WERI-Rb-1 (cell line): ENCODE measurements at regions not wholly inside any gene's neighbourhood (a gene's known extent, or its start where the extent isn't known, plus 50 kb on each side); places are given as distances from the start of the nearest gene placed in this dataset.

Source experiments
- DNase-seq: peaks from one replicate; pipeline ENCODE4 v3.0.0-alpha.2; 2020
- H3K27ac ChIP-seq: fragments of 250-450 bp; sonication (Bioruptor Pico); 2 replicates; pipeline ENCODE4 v1.5.1; 2020; ENCODE audit warnings: mild to moderate bottlenecking, moderate library complexity
- H3K27me3 ChIP-seq: fragments of 250-450 bp; sonication (Bioruptor Pico); 2 replicates; pipeline ENCODE4 v1.5.1; 2021; ENCODE audit warnings: mild to moderate bottlenecking, low read depth, moderate library complexity; ENCODE audit not compliant: insufficient read depth, severe bottlenecking
- H3K36me3 ChIP-seq: fragments of 250-450 bp; sonication (Bioruptor Pico); 2 replicates; pipeline ENCODE4 v1.5.1; 2020; ENCODE audit warnings: mild to moderate bottlenecking, moderate library complexity
- H3K4me3 ChIP-seq: 2 replicates; pipeline ENCODE4 v1.5.1; 2011; ENCODE audit warnings: low read depth, mild to moderate bottlenecking, control low read depth, low read length
- H3K9me3 ChIP-seq: fragments of 250-450 bp; sonication (Bioruptor Pico); 2 replicates; pipeline ENCODE4 v1.5.1; 2021; ENCODE audit warnings: mild to moderate bottlenecking, moderate library complexity; ENCODE audit not compliant: severe bottlenecking
- CTCF ChIP-seq: IDR thresholded peaks from 2 replicates; pipeline ENCODE4 v1.5.1; 2011; ENCODE audit warnings: low read depth, mild to moderate bottlenecking, control low read depth, inconsistent platforms, low read length

- no peak for DNase-seq
- Histone ChIP-seq H3K27me3 (peaks cover 40% of the 10 kb centered on the region), H3K36me3 (no peaks in the 10 kb centered on the region), H3K27ac (no peak overlapping the region), H3K9me3 (peaks cover 10% of the 10 kb centered on the region), H3K4me3 (no peak overlapping the region)
- no peak for TF ChIP-seq CTCF
These were observed 150.5 kb upstream of the ST8SIA2 start for GRCh38 chr15:92243227-92243626.

GRCh38 chr15:92244703-92245102 lies 149.0 kb upstream of the ST8SIA2 start:
- Histone ChIP-seq H3K9me3 (no peaks in the 10 kb centered on the region), H3K4me3 (no peak overlapping the region), H3K36me3 (no peaks in the 10 kb centered on the region), H3K27ac (no peak overlapping the region), H3K27me3 (peaks cover 40% of the 10 kb centered on the region)
- DNase-seq: peak; percentile 11
- TF ChIP-seq CTCF: 0 out of 2 replicates have a peak, but pooled peaks have one; percentile 25

GRCh38 chr15:92247649-92248242 lies 145.9 kb upstream of the ST8SIA2 start:
- peaks cover 31% of the 10 kb centered on the region for H3K27me3 ChIP-seq
- no peak for DNase-seq
- H3K4me3 ChIP-seq: no peak overlapping the region
- H3K9me3 ChIP-seq: no peaks in the 10 kb centered on the region
- no peak overlapping the region for H3K27ac ChIP-seq
- no peaks in the 10 kb centered on the region for H3K36me3 ChIP-seq
- TF ChIP-seq CTCF: no peak

- Histone ChIP-seq H3K27ac (no peak overlapping the region), H3K36me3 (no peaks in the 10 kb centered on the region), H3K27me3 (no peaks in the 10 kb centered on the region), H3K4me3 (no peak overlapping the region), H3K9me3 (no peaks in the 10 kb centered on the region)
- TF ChIP-seq CTCF: no peak
- no peak for DNase-seq
These were observed 126.6 kb upstream of the ST8SIA2 start for GRCh38 chr15:92266796-92267685.

GRCh38 chr15:92268900-92269299 lies 124.8 kb upstream of the ST8SIA2 start:
- H3K9me3 ChIP-seq: no peaks in the 10 kb centered on the region
- no peak overlapping the region for H3K4me3 ChIP-seq
- DNase-seq: peak; percentile 7
- no peaks in the 10 kb centered on the region for H3K27me3 ChIP-seq
- H3K36me3 ChIP-seq: no peaks in the 10 kb centered on the region
- no peak overlapping the region for H3K27ac ChIP-seq
- TF ChIP-seq CTCF: no peak
